Stomach (tissue), 4 donors: ENCODE measurements at regions not wholly inside any gene's neighbourhood (a gene's known extent, or its start where the extent isn't known, plus 50 kb on each side); places are given as distances from the start of the nearest gene placed in this dataset.
"Not testable (repeated sequence)": the region's sequence is repeated elsewhere in the genome, so short reads cannot be mapped to it uniquely, and the experiment has no call there.

Experiments used
- POLR2A ChIP-seq, 4 donors: fragments of 450-650 bp; IDR thresholded peaks; one replicate each; pipeline ENCODE4 v1.6.1; 2016; ENCODE audit warnings: antibody characterized with exemption in 4 of 4, control low read depth in 2 of 4, mild to moderate bottlenecking in 1 of 4, moderate library complexity in 1 of 4
- POLR2AphosphoS5 ChIP-seq, 3 donors: sonication (generic); formaldehyde crosslinking; IDR thresholded peaks; one replicate each; pipeline ENCODE4 v1.6.1; 2016; ENCODE audit warnings: antibody characterized with exemption in 3 of 3

- not testable (repeated sequence) for TF ChIP-seq POLR2AphosphoS5, POLR2A (IDR thresholded peaks at IDR 0.05)
These were observed 145.3 kb upstream of the PABPC3 start for GRCh38 chr13:24950611-24951010.
